ENCODE measurements at regions not wholly inside any gene's neighbourhood (a gene's known extent, or its start where the extent isn't known, plus 50 kb on each side); places are given as distances from the start of the nearest gene placed in this dataset.
A peak's percentile ranks its signal among the peaks of the same experiment; 100 is the strongest.

DNA sequence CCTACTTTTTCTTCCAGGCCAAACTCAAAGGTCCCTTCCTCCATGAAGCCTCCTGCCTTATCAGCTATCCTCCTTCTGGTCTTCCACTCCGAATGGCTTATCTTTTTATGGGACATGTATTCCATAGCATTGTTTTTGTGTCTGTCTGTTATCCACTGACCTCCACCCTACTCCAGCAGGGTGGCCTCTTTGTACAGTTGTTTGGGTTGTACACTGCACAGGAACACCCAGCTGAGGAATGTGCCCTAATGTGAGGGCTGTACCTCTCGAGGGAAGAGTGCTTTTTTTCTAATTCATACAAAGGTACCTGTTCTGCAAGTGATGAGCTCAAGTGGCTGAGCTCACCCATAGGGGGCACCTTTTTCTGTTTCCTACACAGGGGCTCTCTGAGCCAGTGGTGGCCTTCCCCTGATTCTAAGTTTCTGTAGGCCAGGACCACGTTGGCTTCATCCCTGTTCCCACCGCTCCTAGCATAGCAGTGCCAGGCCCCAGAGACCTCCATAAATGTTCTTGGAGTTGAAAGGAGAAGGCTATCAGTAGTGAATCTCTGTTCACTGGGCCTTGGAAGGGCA, 108.2 kb downstream of the FOXD2 start:
- Mint-ChIP-seq H3K27me3 (ENCODE audit: low read depth) (peaks cover 8% of the 10 kb centered on the region), H3K36me3 (ENCODE audit: low read depth) (peaks cover 1% of the 10 kb centered on the region), H3K4me1 (ENCODE audit: low read depth) (peaks cover 14% of the 10 kb centered on the region), H3K27ac (ENCODE audit: unreplicated experiment) (no peak overlapping the region), H3K9me3 (ENCODE audit: low read depth) (peaks cover 10% of the 10 kb centered on the region), H3K4me3 (ENCODE audit: unreplicated experiment) (no peak overlapping the region)
- TF ChIP-seq, protein P1, sequence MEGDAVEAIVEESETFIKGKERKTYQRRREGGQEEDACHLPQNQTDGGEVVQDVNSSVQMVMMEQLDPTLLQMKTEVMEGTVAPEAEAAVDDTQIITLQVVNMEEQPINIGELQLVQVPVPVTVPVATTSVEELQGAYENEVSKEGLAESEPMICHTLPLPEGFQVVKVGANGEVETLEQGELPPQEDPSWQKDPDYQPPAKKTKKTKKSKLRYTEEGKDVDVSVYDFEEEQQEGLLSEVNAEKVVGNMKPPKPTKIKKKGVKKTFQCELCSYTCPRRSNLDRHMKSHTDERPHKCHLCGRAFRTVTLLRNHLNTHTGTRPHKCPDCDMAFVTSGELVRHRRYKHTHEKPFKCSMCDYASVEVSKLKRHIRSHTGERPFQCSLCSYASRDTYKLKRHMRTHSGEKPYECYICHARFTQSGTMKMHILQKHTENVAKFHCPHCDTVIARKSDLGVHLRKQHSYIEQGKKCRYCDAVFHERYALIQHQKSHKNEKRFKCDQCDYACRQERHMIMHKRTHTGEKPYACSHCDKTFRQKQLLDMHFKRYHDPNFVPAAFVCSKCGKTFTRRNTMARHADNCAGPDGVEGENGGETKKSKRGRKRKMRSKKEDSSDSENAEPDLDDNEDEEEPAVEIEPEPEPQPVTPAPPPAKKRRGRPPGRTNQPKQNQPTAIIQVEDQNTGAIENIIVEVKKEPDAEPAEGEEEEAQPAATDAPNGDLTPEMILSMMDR (IDR thresholded peaks at IDR 0.05) = peak; percentile 13
- no peak for DNase-seq (ENCODE audit: low spot score)

DNA sequence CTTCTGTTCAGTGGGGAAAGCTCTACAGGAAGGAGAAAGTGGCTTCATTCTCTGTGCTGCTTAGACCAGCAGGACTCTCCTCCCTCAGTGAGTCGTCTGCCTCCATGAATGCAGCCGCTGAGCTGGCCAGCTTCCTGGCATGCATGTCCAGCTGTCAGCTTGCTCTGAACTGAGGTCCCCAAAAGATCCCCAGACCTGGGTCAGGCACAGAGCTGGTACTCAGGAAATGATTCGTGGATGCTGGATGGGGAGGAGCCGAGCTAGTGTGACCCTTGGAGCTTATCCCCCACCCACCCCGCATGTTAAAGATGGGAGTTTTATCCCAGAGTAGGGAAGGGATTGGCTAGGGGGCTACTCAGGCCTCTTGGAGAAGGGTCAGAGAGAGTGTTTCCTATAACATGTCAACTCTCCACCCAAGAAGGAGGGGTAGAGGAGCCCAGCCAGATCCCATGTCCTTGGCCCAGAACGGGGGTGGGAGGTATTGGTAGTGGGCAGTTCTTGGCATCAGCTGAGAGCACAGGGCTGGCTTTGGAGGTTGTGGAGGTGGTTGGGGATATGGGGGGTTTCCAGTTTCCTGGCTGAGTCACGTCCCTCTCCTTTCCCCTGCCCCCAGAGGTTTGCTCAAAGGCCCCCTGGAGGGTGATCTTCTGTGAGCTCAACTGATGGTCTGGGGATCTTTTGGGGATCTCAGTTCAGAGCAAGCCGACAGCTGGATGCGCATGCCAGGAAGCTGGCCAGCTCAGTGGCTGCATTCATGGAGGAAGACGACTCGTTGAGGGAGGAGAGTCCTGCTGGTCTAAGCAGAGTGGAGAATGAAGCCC, 110.1 kb downstream of the FOXD2 start:
- Mint-ChIP-seq H3K27ac (ENCODE audit: unreplicated experiment) (no peak overlapping the region), H3K9me3 (ENCODE audit: low read depth) (no peaks in the 10 kb centered on the region), H3K27me3 (ENCODE audit: low read depth) (peaks cover 13% of the 10 kb centered on the region), H3K4me3 (ENCODE audit: unreplicated experiment) (no peak overlapping the region), H3K4me1 (ENCODE audit: low read depth) (peaks cover 14% of the 10 kb centered on the region), H3K36me3 (ENCODE audit: low read depth) (peaks cover 1% of the 10 kb centered on the region)
- DNase-seq (ENCODE audit: low spot score) = no peak
- TF ChIP-seq, protein P1 (IDR thresholded peaks at IDR 0.05) = no peak

DNA sequence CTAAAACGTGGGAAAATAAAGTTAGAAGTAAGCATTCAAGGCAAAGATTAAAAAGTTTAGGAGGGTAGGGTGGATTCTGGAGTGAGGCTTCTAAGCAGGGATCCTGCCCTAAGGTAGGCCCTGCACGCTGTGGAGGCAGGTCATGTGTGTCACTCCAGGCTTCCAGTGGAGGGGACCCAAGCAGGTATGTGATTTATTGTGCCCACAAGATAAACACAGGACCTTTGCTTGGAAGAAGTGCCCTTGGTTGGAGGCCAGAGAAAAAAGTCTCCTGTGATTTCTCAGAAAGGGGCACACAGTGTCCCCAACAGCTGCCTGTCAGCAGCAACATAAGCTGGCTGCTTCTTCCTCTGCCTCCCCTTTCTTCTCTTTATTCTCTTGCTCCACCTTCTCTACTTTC, 110.8 kb downstream of the FOXD2 start:
- DNase-seq (ENCODE audit: low spot score) = no peak
- peaks cover 14% of the 10 kb centered on the region for H3K4me1 Mint-ChIP-seq (ENCODE audit: low read depth)
- no peak overlapping the region for H3K27ac Mint-ChIP-seq (ENCODE audit: unreplicated experiment)
- H3K36me3 Mint-ChIP-seq (ENCODE audit: low read depth) = peaks cover 1% of the 10 kb centered on the region
- H3K27me3 Mint-ChIP-seq (ENCODE audit: low read depth) = peaks cover 18% of the 10 kb centered on the region
- no peaks in the 10 kb centered on the region for H3K9me3 Mint-ChIP-seq (ENCODE audit: low read depth)
- no peak overlapping the region for H3K4me3 Mint-ChIP-seq (ENCODE audit: unreplicated experiment)
- TF ChIP-seq, protein P1 (IDR thresholded peaks at IDR 0.05) = no peak

DNA sequence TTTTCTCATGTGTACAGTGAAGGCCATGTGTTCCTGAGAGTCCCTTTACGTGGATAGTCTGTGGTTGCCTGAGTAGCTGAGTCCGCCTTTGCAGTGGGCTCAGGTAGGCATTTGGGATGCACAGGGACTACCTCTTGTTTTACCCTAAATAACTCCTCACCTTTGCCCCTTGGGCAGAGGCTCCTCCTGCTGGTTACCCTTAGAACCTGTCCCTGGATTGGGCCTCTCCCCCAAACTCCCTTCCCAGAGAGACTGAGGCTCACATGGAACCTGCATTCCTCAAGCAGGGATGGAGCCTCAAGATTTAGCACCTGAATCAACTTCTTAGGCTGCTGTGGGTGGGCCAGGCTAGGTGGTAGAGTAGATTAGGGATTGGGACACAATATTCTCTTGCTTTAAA, 111.7 kb downstream of the FOXD2 start:
- Mint-ChIP-seq H3K27ac (ENCODE audit: unreplicated experiment) (no peak overlapping the region), H3K4me1 (ENCODE audit: low read depth) (peaks cover 14% of the 10 kb centered on the region), H3K36me3 (ENCODE audit: low read depth) (peaks cover 1% of the 10 kb centered on the region), H3K9me3 (ENCODE audit: low read depth) (no peaks in the 10 kb centered on the region), H3K27me3 (ENCODE audit: low read depth) (peaks cover 22% of the 10 kb centered on the region), H3K4me3 (ENCODE audit: unreplicated experiment) (no peak overlapping the region)
- no peak for DNase-seq (ENCODE audit: low spot score)
- TF ChIP-seq, protein P1 (IDR thresholded peaks at IDR 0.05) = no peak

DNA sequence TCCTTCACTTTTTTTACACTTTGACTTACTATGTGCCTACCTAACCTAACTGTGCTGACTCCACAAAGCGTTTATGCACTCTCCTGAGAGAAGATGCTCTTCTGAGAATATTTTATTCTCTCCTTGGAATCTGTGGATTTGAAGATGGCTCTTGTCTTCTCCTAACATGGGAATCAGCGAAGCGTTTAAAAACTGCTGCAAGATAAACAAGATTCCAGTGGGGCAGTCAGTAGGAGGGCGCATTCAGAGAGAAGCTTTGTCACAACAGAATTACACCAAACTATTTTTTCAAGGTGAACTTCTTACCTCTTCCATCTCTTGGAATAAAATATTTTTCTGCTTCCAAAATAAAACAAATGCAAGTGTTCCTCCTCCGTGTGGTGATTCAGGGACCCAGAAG, 113.1 kb downstream of the FOXD2 start:
- Mint-ChIP-seq H3K27ac (ENCODE audit: unreplicated experiment) (no peak overlapping the region), H3K27me3 (ENCODE audit: low read depth) (peaks cover 24% of the 10 kb centered on the region), H3K4me1 (ENCODE audit: low read depth) (peaks cover 10% of the 10 kb centered on the region), H3K9me3 (ENCODE audit: low read depth) (no peaks in the 10 kb centered on the region), H3K36me3 (ENCODE audit: low read depth) (no peaks in the 10 kb centered on the region), H3K4me3 (ENCODE audit: unreplicated experiment) (no peak overlapping the region)
- TF ChIP-seq, protein P1 (IDR thresholded peaks at IDR 0.05) = no peak
- no peak for DNase-seq (ENCODE audit: low spot score)

Data from chondrocyte (in vitro differentiated cells).